ENCODE measurements at regions not wholly inside any gene's neighbourhood (a gene's known extent, or its start where the extent isn't known, plus 50 kb on each side); places are given as distances from the start of the nearest gene placed in this dataset.
"Not testable (repeated sequence)": the region's sequence is repeated elsewhere in the genome, so short reads cannot be mapped to it uniquely, and the experiment has no call there.

GRCh38 chr13:55572408-55572807 is 1568.3 kb upstream of the PRR20A start:
- no peak for DNase-seq (ENCODE audit: low spot score)

DNA sequence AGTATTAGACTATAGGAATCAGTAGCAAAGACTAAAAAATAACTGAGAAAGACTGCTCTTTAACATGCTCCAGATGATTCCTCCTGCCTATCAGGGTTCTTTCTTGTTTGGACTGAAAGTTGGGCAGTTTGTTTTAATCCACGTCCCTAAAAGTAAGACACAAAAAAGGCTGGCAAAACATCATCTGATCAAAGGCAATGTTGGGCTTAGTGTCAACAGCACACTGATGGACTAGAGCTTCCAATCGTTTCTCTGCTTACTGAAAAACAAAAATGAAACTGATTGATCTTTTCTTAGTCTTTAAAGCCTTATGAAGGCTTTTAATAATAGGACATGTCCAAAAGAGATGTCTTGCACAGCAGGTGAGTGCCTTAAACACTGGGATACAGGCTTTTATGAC is 1567.9 kb upstream of the PRR20A start:
- intact Hi-C loops (cut with DNase I) = no loop called here
- DNase-seq (ENCODE audit: low spot score) = no peak

More at GRCh38 chr13:55572408-55572807, 1568.3 kb upstream of the PRR20A start:
- intact Hi-C loops (cut with DNase I) = no loop called here

- no peak for DNase-seq (ENCODE audit: low spot score)
- intact Hi-C loops (cut with DNase I) = no loop called here
These were observed 1567.2 kb upstream of the PRR20A start for GRCh38 chr13:55573565-55573964.

DNA sequence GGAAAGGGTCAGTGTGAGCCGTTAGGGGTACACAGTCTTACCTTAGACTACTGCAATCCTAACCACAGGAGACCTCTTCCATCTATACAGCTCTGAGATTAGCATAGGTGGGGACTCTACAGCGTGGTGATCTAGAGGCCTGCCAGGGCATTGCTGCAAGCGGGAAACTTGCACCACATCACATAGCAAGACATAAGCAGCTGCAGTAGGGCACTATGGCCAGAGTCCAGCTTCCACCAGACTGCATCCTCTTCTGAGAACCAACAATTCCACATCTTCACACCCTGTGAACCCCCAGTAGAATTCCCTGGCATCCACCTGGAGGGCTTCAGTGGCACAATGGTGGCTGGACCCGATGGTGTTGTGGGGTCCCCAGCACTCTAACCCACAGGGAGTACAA is 1564.3 kb upstream of the PRR20A start:
- no peak for DNase-seq (ENCODE audit: low spot score)
- intact Hi-C loops (cut with DNase I) = no loop called here

DNA sequence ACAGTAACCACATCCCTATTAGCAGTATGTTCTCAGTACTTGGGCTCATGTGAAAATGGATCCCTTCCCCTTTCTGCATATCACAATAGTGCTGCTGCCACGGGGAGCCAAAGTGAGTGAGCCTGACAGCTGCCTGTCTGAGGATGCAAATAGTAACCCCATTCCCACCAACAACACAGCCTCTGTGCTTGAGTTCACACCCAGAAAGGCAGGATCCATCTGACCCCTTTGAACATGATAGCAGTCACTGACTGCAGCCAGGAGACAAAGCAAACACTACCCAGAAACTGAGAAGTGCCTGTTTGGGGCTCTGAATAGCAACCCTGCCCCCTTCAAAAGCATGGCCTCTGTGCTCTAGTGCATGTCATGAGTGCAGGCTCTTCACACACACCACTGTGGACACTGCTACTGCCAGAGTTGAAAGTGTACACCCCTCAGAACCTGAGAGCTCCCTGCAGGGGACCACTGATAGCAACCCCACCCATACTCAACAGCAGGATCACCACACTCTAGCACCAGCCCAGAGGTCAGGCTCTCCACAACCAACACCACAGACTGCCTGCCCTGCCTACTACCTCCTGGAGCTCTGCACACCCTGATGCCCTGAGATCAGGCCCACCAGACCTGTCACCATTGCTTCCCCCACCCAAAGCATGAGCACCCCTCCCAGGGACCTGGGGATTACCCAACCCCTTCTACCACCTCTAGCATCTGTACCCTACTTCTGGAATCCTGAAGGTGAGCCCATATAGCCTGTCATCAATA is 1563.5 kb upstream of the PRR20A start:
- DNase-seq (ENCODE audit: low spot score) = no peak
- intact Hi-C loops (cut with DNase I) = no loop called here

- intact Hi-C loops (cut with DNase I) = no loop called here
- no peak for DNase-seq (ENCODE audit: low spot score)
These were observed 1562.9 kb upstream of the PRR20A start for GRCh38 chr13:55577847-55578210.

DNA sequence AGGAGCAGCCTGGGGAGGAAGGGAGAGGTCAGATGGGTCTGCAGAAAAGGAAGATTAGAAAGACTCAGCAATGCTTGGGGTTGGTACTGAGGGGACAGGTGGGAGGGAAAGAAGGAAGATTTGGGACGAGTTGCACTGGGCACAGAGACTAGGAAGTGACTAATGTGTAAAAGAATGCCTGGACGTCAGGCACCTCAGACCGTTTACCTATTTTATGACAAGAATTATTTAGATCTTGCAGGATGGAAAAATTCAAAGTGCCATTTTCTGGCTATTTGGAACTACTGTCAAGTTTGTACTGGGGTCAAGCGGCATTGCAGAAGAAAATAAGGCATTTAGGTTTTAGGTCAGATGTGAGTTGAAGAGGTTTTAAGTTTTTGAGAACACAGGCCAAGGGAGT is 1558.4 kb upstream of the PRR20A start:
- intact Hi-C loops (cut with DNase I); DNase-seq (ENCODE audit: low spot score): not testable (repeated sequence)

DNA sequence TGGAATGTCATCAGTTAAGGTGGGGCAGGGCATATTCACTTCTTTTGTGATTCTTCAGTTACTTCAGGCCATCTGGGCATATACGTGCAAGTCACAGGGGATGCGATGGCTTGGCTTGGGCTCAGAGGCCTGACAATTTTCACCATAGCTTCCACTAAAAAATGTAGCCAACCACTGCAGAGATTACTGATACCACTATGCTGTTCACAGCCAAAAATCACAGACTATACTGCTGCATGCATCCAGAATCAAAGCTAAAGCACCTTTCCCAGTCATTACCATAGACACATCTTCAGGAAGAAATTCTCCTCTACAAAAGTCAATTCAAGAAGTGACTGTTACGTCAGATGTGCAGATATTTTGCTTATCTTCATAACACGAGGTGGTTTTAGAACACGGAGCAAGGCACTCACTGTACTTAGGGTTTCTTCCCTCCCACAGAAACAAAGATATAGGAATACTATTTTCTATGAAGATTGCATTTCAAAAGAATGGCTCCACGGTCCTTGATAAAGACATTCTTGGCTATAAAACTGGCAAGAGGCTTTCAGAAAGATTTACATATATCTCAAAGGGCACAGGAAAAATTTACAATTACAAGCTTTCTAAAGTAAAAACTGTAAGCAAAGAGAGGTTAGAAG is 1556.6 kb upstream of the PRR20A start:
- intact Hi-C loops (cut with DNase I) = no loop called here

DNA sequence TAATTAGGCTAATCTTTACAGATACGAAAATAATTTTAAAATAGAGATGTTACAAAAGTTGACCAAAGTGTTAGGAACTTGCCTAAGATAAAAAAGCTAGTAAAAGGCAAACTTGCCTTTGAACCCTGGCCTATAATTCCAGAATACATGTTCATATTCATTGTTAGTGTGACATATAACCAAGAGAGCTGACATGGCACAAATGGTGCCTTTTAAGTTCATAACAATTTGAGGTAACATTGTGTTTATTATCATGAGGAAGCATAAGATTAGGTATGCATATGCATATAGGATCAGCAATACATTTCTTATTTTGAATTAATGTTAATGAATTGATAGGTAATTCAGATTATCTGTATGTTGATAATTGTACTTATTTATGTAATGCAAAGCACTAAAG is 1537.9 kb upstream of the PRR20A start:
- no peak for DNase-seq (ENCODE audit: low spot score)
- intact Hi-C loops (cut with DNase I) = no loop called here

More for the DNA sequence above, 1556.6 kb upstream of the PRR20A start:
- DNase-seq (ENCODE audit: low spot score) = no peak

DNA sequence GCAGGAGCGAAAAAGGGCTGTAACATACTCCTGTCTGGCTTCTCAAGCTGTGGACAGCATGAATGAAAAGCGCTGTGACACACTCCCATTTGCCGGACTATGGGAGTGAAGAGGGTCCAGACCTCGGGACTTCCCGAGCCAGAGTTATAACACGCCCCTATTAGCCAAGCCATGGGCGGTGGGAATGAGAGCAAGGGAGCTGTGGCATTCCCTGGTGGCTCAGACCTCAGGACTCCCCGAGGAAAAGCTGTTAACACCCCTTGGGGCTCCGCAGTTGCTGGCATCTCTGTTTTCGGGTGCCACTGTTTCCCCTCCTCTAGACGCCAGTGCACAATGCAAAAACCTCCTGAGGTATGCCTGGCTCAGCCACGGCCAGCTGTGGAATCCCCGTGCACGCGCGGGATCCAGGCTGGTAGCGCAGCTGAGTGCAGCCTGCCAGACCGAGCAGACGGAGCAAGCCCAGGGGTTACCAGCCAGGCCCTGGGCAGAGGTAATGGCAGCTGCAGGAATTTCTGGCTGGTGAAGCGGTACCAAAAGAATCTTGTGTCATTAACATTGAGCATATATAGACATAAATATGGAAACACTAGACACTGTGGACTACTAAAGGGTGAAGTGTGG is 1534.6 kb upstream of the PRR20A start:
- no peak for DNase-seq (ENCODE audit: low spot score)
- intact Hi-C loops (cut with DNase I) = no loop called here

GRCh38 chr13:55613429-55614187 is 1527.1 kb upstream of the PRR20A start:
- no peak for DNase-seq (ENCODE audit: low spot score)
- intact Hi-C loops (cut with DNase I) = no loop called here

- intact Hi-C loops (cut with DNase I) = no loop called here
- no peak for DNase-seq (ENCODE audit: low spot score)
These were observed 1525.6 kb upstream of the PRR20A start for GRCh38 chr13:55615081-55615480.

DNA sequence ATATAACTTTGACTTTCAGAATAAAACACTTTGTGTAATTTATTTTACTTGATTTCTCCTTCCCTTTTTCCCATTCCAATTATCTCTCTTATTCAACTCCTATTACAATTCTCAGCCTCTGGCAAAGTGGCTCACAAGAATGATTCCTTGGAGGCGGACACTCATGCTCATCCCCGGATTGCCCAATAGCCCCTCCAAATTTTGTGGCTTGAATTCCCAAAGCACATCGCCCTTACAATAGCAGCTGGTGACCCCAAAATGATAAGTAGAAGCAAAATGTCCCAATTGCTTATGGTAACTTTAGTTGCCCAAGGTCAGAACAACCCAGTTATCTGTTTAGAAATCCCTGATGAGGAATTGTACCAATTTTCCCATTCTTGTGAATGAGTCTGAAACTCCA is 1523.5 kb upstream of the PRR20A start:
- intact Hi-C loops (cut with DNase I) = no loop called here
- no peak for DNase-seq (ENCODE audit: low spot score)

GRCh38 chr13:55627221-55627620 is 1513.5 kb upstream of the PRR20A start:
- intact Hi-C loops (cut with DNase I) = no loop called here
- no peak for DNase-seq (ENCODE audit: low spot score)

DNA sequence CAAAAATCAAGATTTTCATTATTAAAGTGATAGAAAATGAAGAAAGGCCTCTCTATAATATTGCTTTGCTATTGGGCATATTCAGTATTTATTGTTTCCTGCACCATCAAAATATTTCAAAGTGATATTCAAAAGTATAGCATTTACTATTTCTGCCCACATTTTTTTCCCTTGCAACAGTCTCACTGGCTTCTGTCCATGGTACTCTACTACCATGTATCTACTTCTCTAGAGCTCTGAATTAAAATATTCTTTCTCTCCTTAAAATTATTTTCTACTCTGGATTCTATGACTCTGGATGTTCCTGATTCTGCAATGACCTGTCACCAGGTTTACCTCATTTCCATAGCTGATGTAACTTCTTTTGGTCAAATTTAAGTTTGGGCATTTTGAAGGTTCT is 1508.3 kb upstream of the PRR20A start:
- intact Hi-C loops (cut with DNase I) = no loop called here
- DNase-seq (ENCODE audit: low spot score) = no peak

DNA sequence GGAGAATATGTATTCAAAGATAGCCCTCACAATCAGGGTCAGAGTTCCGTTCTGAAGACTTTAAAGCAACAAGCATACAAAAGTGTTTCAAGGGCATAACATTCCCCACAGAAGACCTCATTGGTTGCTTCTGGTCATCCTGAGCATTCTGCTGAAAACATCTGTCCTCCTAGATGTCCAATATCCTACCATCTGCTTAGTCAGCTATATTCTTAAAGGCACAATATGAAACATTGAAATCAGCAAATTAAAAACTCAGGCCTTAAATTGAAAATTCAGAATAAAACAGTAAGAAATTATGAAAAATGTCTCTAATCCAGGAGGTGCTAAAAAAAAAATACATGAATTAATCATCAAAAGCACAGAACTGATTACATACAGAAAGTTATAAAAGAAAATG is 1491.2 kb upstream of the PRR20A start:
- DNase-seq (ENCODE audit: low spot score) = no peak
- intact Hi-C loops (cut with DNase I) = no loop called here

GRCh38 chr13:55652657-55653056 is 1488.1 kb upstream of the PRR20A start:
- no peak for DNase-seq (ENCODE audit: low spot score)
- intact Hi-C loops (cut with DNase I) = no loop called here

DNA sequence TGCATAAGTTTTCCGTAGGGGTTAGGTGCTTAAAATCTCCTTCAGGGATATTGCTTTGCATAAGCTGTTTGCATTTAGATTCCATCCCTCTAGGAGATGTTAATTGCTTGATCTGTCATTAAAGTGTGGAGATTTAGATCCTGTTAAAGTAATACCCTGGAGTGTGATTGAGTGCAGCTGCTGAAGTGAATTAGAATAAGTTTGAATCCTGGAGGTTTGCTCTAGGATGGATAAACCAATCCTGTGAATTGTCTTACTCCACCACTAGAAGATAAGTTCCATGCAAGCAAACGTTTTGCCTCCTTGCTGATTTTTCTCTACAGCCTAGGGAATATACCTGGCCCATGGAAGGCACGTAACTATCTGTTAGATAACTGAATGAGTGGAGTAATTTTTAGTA is 1487.2 kb upstream of the PRR20A start:
- intact Hi-C loops (cut with DNase I) = no loop called here

DNA sequence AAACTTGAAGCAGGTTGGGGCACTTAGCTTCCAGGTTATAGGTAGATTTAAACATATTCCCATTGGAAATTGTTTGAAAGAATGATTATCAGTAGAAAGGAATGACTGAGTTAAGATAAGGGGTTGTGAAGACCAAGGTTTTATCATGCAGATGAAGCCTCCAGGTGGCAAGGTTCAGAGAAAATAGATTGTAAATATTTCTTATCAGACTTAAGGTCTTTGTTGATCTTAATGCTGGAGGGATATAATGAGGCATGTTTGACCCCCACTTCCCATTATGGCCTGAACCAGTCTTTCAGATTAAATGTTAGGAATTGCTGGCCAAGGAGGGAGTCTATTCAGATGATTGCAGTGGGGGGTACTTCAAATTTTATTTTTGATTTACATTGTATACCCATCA is 1486.5 kb upstream of the PRR20A start:
- intact Hi-C loops (cut with DNase I) = no loop called here

More for the DNA sequence above, 1487.2 kb upstream of the PRR20A start:
- no peak for DNase-seq (ENCODE audit: low spot score)

GRCh38 chr13:55660264-55660663 is 1480.5 kb upstream of the PRR20A start:
- DNase-seq (ENCODE audit: low spot score); intact Hi-C loops (cut with DNase I): not testable (repeated sequence)

More for the DNA sequence above, 1486.5 kb upstream of the PRR20A start:
- DNase-seq (ENCODE audit: low spot score) = no peak

Measured in cardiac septum (tissue), 1 donor.